WTC11 (cell line): ENCODE measurements at regions not wholly inside any gene's neighbourhood (a gene's known extent, or its start where the extent isn't known, plus 50 kb on each side); places are given as distances from the start of the nearest gene placed in this dataset.
A peak's percentile ranks its signal among the peaks of the same experiment; 100 is the strongest.

Experiments
- ATAC-seq: fragments of 200-7000 bp; cut with Tn5 transposase; 2 replicates; pipeline ENCODE4 v1.10.0; 2021; ENCODE audit warnings: mild to moderate bottlenecking, moderate library complexity
- CTCF ChIA-PET: fragments of 300-600 bp; sonication (Branson Sonifier 250); formaldehyde crosslinking; loops from one replicate; lab custom pipeline; 2021; ENCODE audit warnings: antibody characterized with exemption; lab: Charles Lee
- POLR2A ChIA-PET: fragments of 350-600 bp; sonication (Branson Sonifier 250); formaldehyde crosslinking; loops from one replicate; lab custom pipeline; 2021; ENCODE audit warnings: antibody characterized with exemption; lab: Charles Lee
- DNase-seq: peaks from one replicate; pipeline ENCODE4 v3.0.0; 2021; ENCODE audit warnings: low spot score
- H3K27ac Mint-ChIP-seq: 2 replicates; pipeline ENCODE4 v1.8.0; 2021; ENCODE audit warnings: mixed read lengths
- H3K27me3 Mint-ChIP-seq: 2 replicates; pipeline ENCODE4 v1.8.0; 2021; ENCODE audit warnings: low read depth, mild to moderate bottlenecking, moderate library complexity, mixed read lengths
- H3K36me3 Mint-ChIP-seq: 2 replicates; pipeline ENCODE4 v1.8.0; 2021; ENCODE audit warnings: mixed read lengths
- H3K4me1 Mint-ChIP-seq: 2 replicates; pipeline ENCODE4 v1.8.0; 2022; ENCODE audit warnings: mixed read lengths
- H3K4me3 Mint-ChIP-seq: 2 replicates; pipeline ENCODE4 v1.8.0; 2021; ENCODE audit warnings: mild to moderate bottlenecking, moderate library complexity, mixed read lengths
- H3K9me3 Mint-ChIP-seq: 2 replicates; pipeline ENCODE4 v1.8.0; 2021; ENCODE audit warnings: mixed read lengths
- CBFB ChIP-seq: sonication (generic); formaldehyde crosslinking; IDR thresholded peaks from 2 replicates; pipeline ENCODE4 v1.8.1; 2022; ENCODE audit warnings: mild to moderate bottlenecking, low read depth, missing genetic modification reagents
- CDX4 ChIP-seq: fragments of 250-450 bp; sonication (Bioruptor Pico); IDR thresholded peaks from 2 replicates; pipeline ENCODE4 v1.9.0; 2021; ENCODE audit warnings: moderate library complexity, mild to moderate bottlenecking, inconsistent platforms, borderline replicate concordance
- E2F5 ChIP-seq: sonication (generic); formaldehyde crosslinking; IDR thresholded peaks from 2 replicates; pipeline ENCODE4 v1.8.1; 2022; ENCODE audit warnings: mild to moderate bottlenecking, moderate library complexity, missing genetic modification reagents
- EMX1 ChIP-seq: fragments of 250-450 bp; sonication (Bioruptor Pico); IDR thresholded peaks from 2 replicates; pipeline ENCODE4 v1.8.0; 2021; ENCODE audit warnings: mild to moderate bottlenecking
- ERG ChIP-seq: fragments of 250-450 bp; sonication (Bioruptor Pico); IDR thresholded peaks from 2 replicates; pipeline ENCODE4 v1.8.0; 2021; ENCODE audit warnings: mild to moderate bottlenecking
- ETV6 ChIP-seq: sonication (generic); formaldehyde crosslinking; IDR thresholded peaks from 2 replicates; pipeline ENCODE4 v1.8.1; 2022; ENCODE audit warnings: mild to moderate bottlenecking, missing genetic modification reagents
- FOXK1 ChIP-seq: sonication (generic); formaldehyde crosslinking; IDR thresholded peaks from 2 replicates; pipeline ENCODE4 v1.8.0; 2022; ENCODE audit warnings: mild to moderate bottlenecking, moderate library complexity, missing genetic modification reagents
- GTF2I ChIP-seq: fragments of 250-450 bp; sonication (Bioruptor Pico); conservative IDR thresholded peaks from 2 replicates; pipeline ENCODE4 v1.4.0; 2021; ENCODE audit warnings: mild to moderate bottlenecking
- HMGXB4 ChIP-seq: sonication (generic); formaldehyde crosslinking; IDR thresholded peaks from 2 replicates; pipeline ENCODE4 v1.8.1; 2023; ENCODE audit warnings: mild to moderate bottlenecking, moderate library complexity, missing genetic modification reagents
- IRF1 ChIP-seq: sonication (generic); formaldehyde crosslinking; IDR thresholded peaks from 2 replicates; pipeline ENCODE4 v1.8.0; 2023; ENCODE audit warnings: missing genetic modification reagents
- NFE2L1 ChIP-seq: sonication (generic); formaldehyde crosslinking; IDR thresholded peaks from 2 replicates; pipeline ENCODE4 v1.8.1; 2023; ENCODE audit warnings: missing genetic modification reagents
- NFYB ChIP-seq: sonication (generic); formaldehyde crosslinking; conservative IDR thresholded peaks from 2 replicates; pipeline ENCODE4 v1.8.0; 2022; ENCODE audit warnings: low read depth, missing genetic modification reagents
- NR2C2 ChIP-seq: sonication (generic); formaldehyde crosslinking; IDR thresholded peaks from 2 replicates; pipeline ENCODE4 v1.8.0; 2022; ENCODE audit warnings: mild to moderate bottlenecking, missing genetic modification reagents
- RELA ChIP-seq: sonication (generic); formaldehyde crosslinking; IDR thresholded peaks from 2 replicates; pipeline ENCODE4 v1.8.1; 2022; ENCODE audit warnings: missing genetic modification reagents, mild to moderate bottlenecking, borderline replicate concordance
- RORB ChIP-seq: fragments of 250-450 bp; sonication (Bioruptor Pico); IDR thresholded peaks from 2 replicates; pipeline ENCODE4 v1.9.0; 2021; ENCODE audit warnings: mild to moderate bottlenecking
- SMAD3 ChIP-seq: sonication (generic); formaldehyde crosslinking; IDR thresholded peaks from 2 replicates; pipeline ENCODE4 v1.8.0; 2022; ENCODE audit warnings: missing genetic modification reagents, mild to moderate bottlenecking, borderline replicate concordance
- SOX15 ChIP-seq: fragments of 250-450 bp; sonication (Bioruptor Pico); IDR thresholded peaks from 2 replicates; pipeline ENCODE4 v1.9.0; 2021; ENCODE audit warnings: mild to moderate bottlenecking
- TCF7 ChIP-seq: sonication (generic); formaldehyde crosslinking; IDR thresholded peaks from 2 replicates; pipeline ENCODE4 v1.8.0; 2022; ENCODE audit warnings: mild to moderate bottlenecking, low read depth, missing genetic modification reagents, moderate library complexity
- TEAD1 ChIP-seq: sonication (generic); formaldehyde crosslinking; IDR thresholded peaks from 2 replicates; pipeline ENCODE4 v1.8.0; 2022; ENCODE audit warnings: mild to moderate bottlenecking, missing genetic modification reagents
- TP53 ChIP-seq: sonication (generic); formaldehyde crosslinking; IDR thresholded peaks from 2 replicates; pipeline ENCODE4 v1.8.1; 2023; ENCODE audit warnings: mild to moderate bottlenecking, missing genetic modification reagents
- USF1 ChIP-seq: sonication (generic); formaldehyde crosslinking; IDR thresholded peaks from 2 replicates; pipeline ENCODE4 v1.8.0; 2022; ENCODE audit warnings: mild to moderate bottlenecking, missing genetic modification reagents
- ZNF263 ChIP-seq: sonication (generic); formaldehyde crosslinking; IDR thresholded peaks from 2 replicates; pipeline ENCODE4 v1.8.1; 2022; ENCODE audit warnings: low read depth, mild to moderate bottlenecking, moderate library complexity, missing genetic modification reagents
- ZNF396 ChIP-seq: fragments of 250-450 bp; sonication (Bioruptor Pico); IDR thresholded peaks from 2 replicates; pipeline ENCODE4 v1.8.0; 2021; ENCODE audit warnings: mild to moderate bottlenecking, moderate library complexity, borderline replicate concordance
- ZNF423 ChIP-seq: fragments of 250-450 bp; sonication (Bioruptor Pico); IDR thresholded peaks from 2 replicates; pipeline ENCODE4 v2.1.2; 2022; ENCODE audit warnings: mild to moderate bottlenecking, moderate library complexity
- TF ChIP-seq, protein P1 (sequence below): fragments of 200-600 bp; IDR thresholded peaks from 2 replicates; pipeline ENCODE4 v1.8.0; 2022; ENCODE audit warnings: antibody characterized with exemption

- ATAC-seq: no peak
- Mint-ChIP-seq H3K4me1 (no peaks in the 10 kb centered on the region), H3K4me3 (no peak overlapping the region), H3K36me3 (peaks cover 3% of the 10 kb centered on the region; the same call in 1 of the 2 replicates), H3K27me3 (no peaks in the 10 kb centered on the region), H3K27ac (no peak overlapping the region)
- POLR2A ChIA-PET: no interaction called here
- DNase-seq: no peak
- CTCF ChIA-PET: no interaction called here
- TF ChIP-seq, protein P1, sequence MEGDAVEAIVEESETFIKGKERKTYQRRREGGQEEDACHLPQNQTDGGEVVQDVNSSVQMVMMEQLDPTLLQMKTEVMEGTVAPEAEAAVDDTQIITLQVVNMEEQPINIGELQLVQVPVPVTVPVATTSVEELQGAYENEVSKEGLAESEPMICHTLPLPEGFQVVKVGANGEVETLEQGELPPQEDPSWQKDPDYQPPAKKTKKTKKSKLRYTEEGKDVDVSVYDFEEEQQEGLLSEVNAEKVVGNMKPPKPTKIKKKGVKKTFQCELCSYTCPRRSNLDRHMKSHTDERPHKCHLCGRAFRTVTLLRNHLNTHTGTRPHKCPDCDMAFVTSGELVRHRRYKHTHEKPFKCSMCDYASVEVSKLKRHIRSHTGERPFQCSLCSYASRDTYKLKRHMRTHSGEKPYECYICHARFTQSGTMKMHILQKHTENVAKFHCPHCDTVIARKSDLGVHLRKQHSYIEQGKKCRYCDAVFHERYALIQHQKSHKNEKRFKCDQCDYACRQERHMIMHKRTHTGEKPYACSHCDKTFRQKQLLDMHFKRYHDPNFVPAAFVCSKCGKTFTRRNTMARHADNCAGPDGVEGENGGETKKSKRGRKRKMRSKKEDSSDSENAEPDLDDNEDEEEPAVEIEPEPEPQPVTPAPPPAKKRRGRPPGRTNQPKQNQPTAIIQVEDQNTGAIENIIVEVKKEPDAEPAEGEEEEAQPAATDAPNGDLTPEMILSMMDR: no peak
- TF ChIP-seq HMGXB4: no peak
- TF ChIP-seq RORB (CRISPR knock-in tag): no peak
- TF ChIP-seq EMX1 (CRISPR knock-in tag): no peak
- TF ChIP-seq NR2C2 (CRISPR knock-in tag): no peak
- TF ChIP-seq NFYB (CRISPR knock-in tag): no peak
- no peak for TF ChIP-seq USF1 (CRISPR knock-in tag)
- TF ChIP-seq FOXK1 (CRISPR knock-in tag): no peak
- TF ChIP-seq ZNF263 (CRISPR knock-in tag): no peak
- no peak for TF ChIP-seq ETV6 (CRISPR knock-in tag)
- no peak for TF ChIP-seq SOX15
- no peak for TF ChIP-seq NFE2L1 (CRISPR knock-in tag)
- TF ChIP-seq SMAD3 (CRISPR knock-in tag): no peak
- TF ChIP-seq, all 79 proteins: peak for 0
- H3K9me3 Mint-ChIP-seq: peaks cover 15% of the 10 kb centered on the region
Measured at GRCh38 chr14:41289025-41289424, 317.7 kb upstream of the LRFN5 start.

- ATAC-seq (no peak), DNase-seq (peak; percentile 41)
- Mint-ChIP-seq H3K27me3 (no peaks in the 10 kb centered on the region), H3K9me3 (peaks cover 15% of the 10 kb centered on the region), H3K27ac (no peak overlapping the region), H3K4me3 (no peak overlapping the region), H3K4me1 (peaks cover 4% of the 10 kb centered on the region), H3K36me3 (peaks cover 3% of the 10 kb centered on the region; the same call in 1 of the 2 replicates)
- ChIA-PET POLR2A (no interaction called here), CTCF (interaction anchor here (0.7 kb wide), 1 partner anchor 315 kb away, joined by 4 read pairs; no protein-coding TSS in a partner anchor)
- peak; percentile 61; the same call in 1 of the 2 replicates for TF ChIP-seq TEAD1 (CRISPR knock-in tag)
- TF ChIP-seq CBFB (CRISPR knock-in tag): no peak
- no peak for TF ChIP-seq ZNF396 (CRISPR knock-in tag)
Measured at GRCh38 chr14:41285186-41285748, 321.4 kb upstream of the LRFN5 start.

DNA sequence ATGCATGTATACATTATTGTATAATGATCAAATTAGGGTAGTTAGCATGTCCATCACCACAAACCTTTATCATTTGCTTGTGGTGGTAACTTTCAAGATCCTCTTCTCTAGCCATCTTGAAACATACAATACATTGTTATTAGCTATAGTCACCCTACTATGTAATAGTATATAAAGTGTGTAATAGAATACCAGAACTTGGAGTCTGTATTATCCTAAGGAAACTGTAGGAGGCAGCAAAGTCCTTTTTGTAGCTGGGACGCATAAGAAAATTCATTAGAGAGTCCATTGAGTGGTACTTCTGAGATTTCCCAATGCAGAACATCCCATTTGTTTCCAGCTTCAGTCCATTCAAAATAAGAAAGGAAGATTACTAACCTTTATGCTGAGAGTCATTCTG, 325.9 kb upstream of the LRFN5 start:
- ATAC-seq: peak; percentile 83
- Mint-ChIP-seq H3K4me1 (peaks cover 4% of the 10 kb centered on the region), H3K36me3 (no peaks in the 10 kb centered on the region), H3K27ac (no peak overlapping the region), H3K4me3 (no peak overlapping the region), H3K9me3 (peaks cover 20% of the 10 kb centered on the region), H3K27me3 (no peaks in the 10 kb centered on the region)
- ChIA-PET CTCF (interaction anchor here (0.6 to 3.6 kb wide), 10 partner anchors 17 to 892 kb away, joined by 3 to 33 read pairs (median 3); partner anchors contain the start of gene LRFN5), POLR2A (no interaction called here)
- no peak for DNase-seq
- no peak for TF ChIP-seq CDX4
- no peak for TF ChIP-seq TP53 (CRISPR knock-in tag)
- TF ChIP-seq TCF7 (CRISPR knock-in tag): no peak
- no peak for TF ChIP-seq RELA (CRISPR knock-in tag)
- TF ChIP-seq E2F5 (CRISPR knock-in tag): no peak
- TF ChIP-seq IRF1 (CRISPR knock-in tag): no peak
- no peak for TF ChIP-seq ERG (CRISPR knock-in tag)
- no peak for TF ChIP-seq GTF2I (CRISPR knock-in tag)
- no peak for TF ChIP-seq ZNF423 (CRISPR knock-in tag)
